Lower lobe of right lung (tissue), 2 donors: ENCODE measurements at regions not wholly inside any gene's neighbourhood (a gene's known extent, or its start where the extent isn't known, plus 50 kb on each side); places are given as distances from the start of the nearest gene placed in this dataset.

ENCODE experiments used
- ATAC-seq, 2 donors: fragments of 200-7000 bp; cut with Tn5 transposase; one replicate each; pipeline ENCODE4 v1.9.1; 2020 to 2022; ENCODE audit warnings: mild to moderate bottlenecking in 2 of 2, moderate library complexity in 2 of 2
- DNase-seq: peaks from one replicate; pipeline ENCODE4 v3.0.0-alpha.2; 2020
- H3K27ac ChIP-seq: fragments of 200-600 bp; one replicate; pipeline ENCODE4 v1.8.0; 2022
- H3K27me3 ChIP-seq: fragments of 200-600 bp; one replicate; pipeline ENCODE4 v1.8.0; 2022; ENCODE audit warnings: low read depth
- H3K36me3 ChIP-seq: fragments of 200-600 bp; one replicate; pipeline ENCODE4 v1.8.0; 2022; ENCODE audit warnings: mild to moderate bottlenecking
- H3K4me1 ChIP-seq: fragments of 200-600 bp; one replicate; pipeline ENCODE4 v1.8.0; 2022
- H3K4me3 ChIP-seq: fragments of 200-600 bp; one replicate; pipeline ENCODE4 v1.8.0; 2022; ENCODE audit warnings: mild to moderate bottlenecking
- H3K9me3 ChIP-seq: fragments of 200-600 bp; one replicate; pipeline ENCODE4 v1.8.0; 2022
- intact Hi-C: fragments of 100-400 bp; cut with DNase I; formaldehyde crosslinking; loops from one replicate; pipeline ENCODE4 v1.11.0; 2022
- TF ChIP-seq, protein P1 (sequence below): fragments of 200-600 bp; IDR thresholded peaks from one replicate; pipeline ENCODE4 v1.8.0; 2022; ENCODE audit warnings: antibody characterized with exemption, mild to moderate bottlenecking
- donor health status: DM: no; HTN: yes; CAD: no; lungs with severe emphysema.

DNA sequence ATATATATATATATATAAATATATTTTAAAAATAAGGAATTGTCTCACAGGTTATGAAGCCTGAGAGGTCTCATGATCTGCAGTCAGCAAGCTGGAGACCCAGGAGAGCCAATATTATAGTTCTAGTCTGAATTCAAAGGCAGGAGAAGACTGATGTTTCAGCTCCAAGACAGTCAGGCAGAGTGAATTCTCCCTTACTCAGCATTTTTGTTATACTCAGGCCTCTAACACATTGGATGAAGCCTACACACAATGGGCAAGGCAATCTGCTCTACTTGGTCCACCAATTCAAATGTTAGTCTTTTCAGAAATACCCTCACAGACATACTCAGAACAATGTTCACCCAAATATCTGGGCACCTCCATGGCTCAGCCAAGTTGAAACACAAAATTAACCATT lies 157.2 kb downstream of the GOLIM4 start:
- ATAC-seq: no peak
- no peak overlapping the region for H3K4me3 ChIP-seq
- H3K4me1 ChIP-seq: peaks cover 4% of the 10 kb centered on the region
- TF ChIP-seq, protein P1, sequence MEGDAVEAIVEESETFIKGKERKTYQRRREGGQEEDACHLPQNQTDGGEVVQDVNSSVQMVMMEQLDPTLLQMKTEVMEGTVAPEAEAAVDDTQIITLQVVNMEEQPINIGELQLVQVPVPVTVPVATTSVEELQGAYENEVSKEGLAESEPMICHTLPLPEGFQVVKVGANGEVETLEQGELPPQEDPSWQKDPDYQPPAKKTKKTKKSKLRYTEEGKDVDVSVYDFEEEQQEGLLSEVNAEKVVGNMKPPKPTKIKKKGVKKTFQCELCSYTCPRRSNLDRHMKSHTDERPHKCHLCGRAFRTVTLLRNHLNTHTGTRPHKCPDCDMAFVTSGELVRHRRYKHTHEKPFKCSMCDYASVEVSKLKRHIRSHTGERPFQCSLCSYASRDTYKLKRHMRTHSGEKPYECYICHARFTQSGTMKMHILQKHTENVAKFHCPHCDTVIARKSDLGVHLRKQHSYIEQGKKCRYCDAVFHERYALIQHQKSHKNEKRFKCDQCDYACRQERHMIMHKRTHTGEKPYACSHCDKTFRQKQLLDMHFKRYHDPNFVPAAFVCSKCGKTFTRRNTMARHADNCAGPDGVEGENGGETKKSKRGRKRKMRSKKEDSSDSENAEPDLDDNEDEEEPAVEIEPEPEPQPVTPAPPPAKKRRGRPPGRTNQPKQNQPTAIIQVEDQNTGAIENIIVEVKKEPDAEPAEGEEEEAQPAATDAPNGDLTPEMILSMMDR: no peak
- H3K36me3 ChIP-seq: no peaks in the 10 kb centered on the region
- H3K27ac ChIP-seq: no peak overlapping the region
- H3K9me3 ChIP-seq: no peaks in the 10 kb centered on the region
- H3K27me3 ChIP-seq: no peaks in the 10 kb centered on the region
- DNase-seq: no peak
- intact Hi-C loops: no loop called here

DNA sequence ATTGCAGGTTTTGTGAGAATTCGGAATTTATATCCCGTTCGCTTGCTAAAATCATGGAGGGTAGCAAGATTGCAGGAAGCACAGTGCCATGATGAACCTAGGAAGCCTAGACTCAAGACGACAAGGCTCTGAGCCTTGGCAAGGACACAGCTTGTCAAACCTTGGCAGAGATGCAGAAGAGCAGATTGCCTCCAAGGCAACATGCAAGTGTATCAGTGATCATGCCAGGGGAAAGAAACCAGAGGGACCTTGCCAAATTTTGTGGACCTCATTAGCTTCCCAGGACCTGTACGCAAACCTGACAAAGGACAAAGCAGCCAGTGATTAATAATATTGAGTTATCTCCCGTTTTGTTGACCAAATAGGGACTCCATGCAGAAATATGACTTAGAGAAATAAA lies 159.7 kb downstream of the GOLIM4 start:
- Histone ChIP-seq H3K4me3 (no peak overlapping the region), H3K9me3 (no peaks in the 10 kb centered on the region), H3K4me1 (peaks cover 4% of the 10 kb centered on the region), H3K27ac (no peak overlapping the region), H3K36me3 (no peaks in the 10 kb centered on the region), H3K27me3 (no peaks in the 10 kb centered on the region)
- DNase-seq (no peak), ATAC-seq (no peak)
- TF ChIP-seq, protein P1: no peak
- intact Hi-C loops: no loop called here

GRCh38 chr3:167930453-167930852 lies 165.3 kb downstream of the GOLIM4 start:
- DNase-seq: no peak
- H3K4me3 ChIP-seq: no peak overlapping the region
- intact Hi-C loops: no loop called here
- H3K27me3 ChIP-seq: no peaks in the 10 kb centered on the region
- H3K4me1 ChIP-seq: no peaks in the 10 kb centered on the region
- no peaks in the 10 kb centered on the region for H3K36me3 ChIP-seq
- no peaks in the 10 kb centered on the region for H3K9me3 ChIP-seq
- ATAC-seq: no peak
- TF ChIP-seq, protein P1: no peak
- no peak overlapping the region for H3K27ac ChIP-seq

DNA sequence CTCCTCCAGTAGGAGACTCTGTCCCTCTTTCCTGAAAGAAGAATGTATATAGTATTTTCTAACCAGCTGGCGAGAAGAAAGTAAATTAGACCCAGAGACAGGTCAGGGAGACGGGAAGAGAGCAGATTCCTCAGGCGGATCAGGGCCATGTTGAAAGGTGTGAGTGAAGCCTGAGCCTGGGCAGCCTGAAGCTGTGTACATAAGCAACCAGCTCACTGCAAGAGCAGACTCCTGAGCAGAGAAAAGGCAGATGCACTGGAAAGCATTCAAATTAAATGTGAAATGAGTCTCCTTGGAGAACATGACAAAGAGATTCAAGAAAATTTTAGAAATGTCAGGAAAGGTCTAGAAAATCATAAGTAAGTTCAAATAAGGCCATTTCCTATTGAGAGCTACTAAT lies 165.8 kb downstream of the GOLIM4 start:
- ATAC-seq: no peak
- no peak overlapping the region for H3K27ac ChIP-seq
- no peaks in the 10 kb centered on the region for H3K4me1 ChIP-seq
- TF ChIP-seq, protein P1: no peak
- DNase-seq: no peak
- no peak overlapping the region for H3K4me3 ChIP-seq
- H3K27me3 ChIP-seq: no peaks in the 10 kb centered on the region
- H3K36me3 ChIP-seq: no peaks in the 10 kb centered on the region
- no peaks in the 10 kb centered on the region for H3K9me3 ChIP-seq
- intact Hi-C loops: no loop called here

GRCh38 chr3:167928381-167928780 lies 167.3 kb downstream of the GOLIM4 start:
- Histone ChIP-seq H3K9me3 (no peaks in the 10 kb centered on the region), H3K27me3 (no peaks in the 10 kb centered on the region), H3K4me1 (no peaks in the 10 kb centered on the region), H3K4me3 (no peak overlapping the region), H3K36me3 (no peaks in the 10 kb centered on the region), H3K27ac (no peak overlapping the region)
- DNase-seq: no peak
- TF ChIP-seq, protein P1: no peak
- intact Hi-C loops: no loop called here
- ATAC-seq: no peak

DNA sequence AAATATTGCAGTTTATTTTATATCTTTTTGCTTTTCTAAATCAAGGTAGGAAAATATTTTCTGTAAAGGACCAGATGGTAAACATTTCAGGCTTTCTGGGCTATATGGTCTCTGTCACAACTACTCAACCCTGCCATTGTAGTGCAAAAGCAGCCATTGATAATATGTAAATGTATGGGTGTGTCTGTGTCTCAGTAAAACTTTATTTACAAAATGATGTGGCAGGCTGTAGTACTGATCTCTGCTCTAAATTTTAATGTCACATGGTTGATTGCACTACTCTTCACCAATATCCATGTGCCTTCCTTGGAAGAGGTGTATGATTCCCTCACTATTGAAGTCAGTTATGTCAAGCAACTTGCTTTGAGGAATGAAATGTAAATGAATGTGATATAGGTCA lies 175.0 kb downstream of the GOLIM4 start:
- DNase-seq (no peak), ATAC-seq (no peak)
- Histone ChIP-seq H3K27me3 (no peaks in the 10 kb centered on the region), H3K9me3 (no peaks in the 10 kb centered on the region), H3K4me3 (no peak overlapping the region), H3K4me1 (no peaks in the 10 kb centered on the region), H3K27ac (no peak overlapping the region), H3K36me3 (no peaks in the 10 kb centered on the region)
- intact Hi-C loops: no loop called here
- TF ChIP-seq, protein P1: no peak
